Epithelial cell of proximal tubule (primary cell): ENCODE measurements at regions not wholly inside any gene's neighbourhood (a gene's known extent, or its start where the extent isn't known, plus 50 kb on each side); places are given as distances from the start of the nearest gene placed in this dataset.
"Not testable (repeated sequence)": the region's sequence is repeated elsewhere in the genome, so short reads cannot be mapped to it uniquely, and the experiment has no call there.

ENCODE experiments used
- DNase-seq: peaks from one replicate; pipeline ENCODE4 v3.0.0-alpha.2; 2011; ENCODE audit warnings: low read depth
- H3K4me3 ChIP-seq: 2 replicates; pipeline ENCODE4 v1.5.1; 2011; ENCODE audit warnings: low read depth, mild to moderate bottlenecking, low read length
- CTCF ChIP-seq: conservative IDR thresholded peaks from 2 replicates; pipeline ENCODE4 v1.5.1; 2012; ENCODE audit warnings: low read depth, mild to moderate bottlenecking, low read length

DNA sequence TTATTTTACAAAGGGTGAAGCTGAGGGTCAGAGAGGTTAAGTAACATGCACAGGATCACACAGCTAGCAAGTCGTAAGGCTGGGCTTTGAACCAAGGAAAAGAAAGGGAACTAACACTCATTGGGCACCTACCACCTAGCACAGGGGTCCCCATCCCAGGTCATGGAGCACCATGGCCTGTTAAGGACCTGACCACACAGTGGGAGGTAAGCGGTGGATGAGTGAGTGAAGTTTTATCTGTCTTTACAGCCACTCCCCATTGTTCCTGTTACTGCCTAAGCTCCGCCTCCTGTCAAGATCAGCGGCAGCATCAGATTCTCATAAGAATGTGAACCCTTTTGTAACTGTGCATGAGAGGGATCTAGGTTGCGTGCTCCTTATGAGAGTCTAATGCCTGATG, 222.8 kb downstream of the RAB11FIP2 start:
- DNase-seq = no peak
- H3K4me3 ChIP-seq = no peak overlapping the region
- TF ChIP-seq CTCF = no peak

GRCh38 chr10:117830205-117830604, 216.5 kb downstream of the RAB11FIP2 start:
- no peak overlapping the region for H3K4me3 ChIP-seq
- TF ChIP-seq CTCF = no peak
- DNase-seq = no peak

DNA sequence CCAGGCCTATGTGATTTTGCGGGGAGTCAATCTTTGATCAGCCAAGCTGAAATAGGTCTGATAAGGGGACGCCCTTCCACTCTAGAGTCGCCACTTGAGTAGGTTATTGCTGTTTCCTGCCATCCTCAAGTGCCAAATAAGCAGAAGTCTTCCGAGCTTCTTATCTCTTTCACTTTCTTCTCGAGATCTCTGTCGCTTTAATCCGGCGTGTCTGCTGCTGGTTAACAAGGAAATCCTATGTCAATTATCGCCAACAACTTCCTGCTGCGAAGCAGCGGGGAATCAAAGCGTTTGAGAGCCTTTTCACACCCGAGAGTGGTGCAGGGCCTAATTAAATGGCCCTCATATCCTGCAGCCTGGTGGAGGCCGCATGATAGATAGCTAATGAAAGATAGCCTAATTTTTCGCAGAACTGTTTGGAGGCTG, 215.9 kb downstream of the RAB11FIP2 start:
- H3K4me3 ChIP-seq = no peak overlapping the region
- TF ChIP-seq CTCF = no peak
- no peak for DNase-seq

- H3K4me3 ChIP-seq = peak overlapping the region; percentile 39
- not testable (repeated sequence) for DNase-seq
Observed at GRCh38 chr10:117838500-117839498, 207.9 kb downstream of the RAB11FIP2 start.

DNA sequence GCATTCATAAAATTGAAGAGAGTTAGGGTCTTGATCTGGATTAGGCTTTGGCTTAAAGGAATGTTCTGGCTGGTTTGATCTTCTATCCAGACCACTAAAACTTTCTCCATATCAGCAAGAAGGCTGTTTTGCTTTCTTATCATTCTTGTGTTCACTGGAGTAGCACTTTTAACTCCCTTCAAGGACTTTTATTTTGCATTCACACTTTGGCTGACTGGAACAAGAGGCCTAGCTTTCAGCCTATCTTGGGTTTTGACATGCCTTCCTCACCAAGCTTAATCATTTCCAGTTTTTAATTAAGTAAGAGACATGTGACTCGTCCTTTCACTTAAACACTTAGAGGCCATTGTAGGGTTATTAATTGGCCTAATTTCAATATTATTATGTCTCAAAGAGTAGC, 190.3 kb downstream of the RAB11FIP2 start:
- not testable (repeated sequence) for DNase-seq, H3K4me3 ChIP-seq

GRCh38 chr10:117860135-117860534, 186.6 kb downstream of the RAB11FIP2 start:
- DNase-seq = no peak
- no peak overlapping the region for H3K4me3 ChIP-seq
- TF ChIP-seq CTCF = no peak

- no peak for DNase-seq
- H3K4me3 ChIP-seq = no peak overlapping the region
- peak; percentile 57 for TF ChIP-seq CTCF
Observed at GRCh38 chr10:117860823-117861222, 185.9 kb downstream of the RAB11FIP2 start.

DNA sequence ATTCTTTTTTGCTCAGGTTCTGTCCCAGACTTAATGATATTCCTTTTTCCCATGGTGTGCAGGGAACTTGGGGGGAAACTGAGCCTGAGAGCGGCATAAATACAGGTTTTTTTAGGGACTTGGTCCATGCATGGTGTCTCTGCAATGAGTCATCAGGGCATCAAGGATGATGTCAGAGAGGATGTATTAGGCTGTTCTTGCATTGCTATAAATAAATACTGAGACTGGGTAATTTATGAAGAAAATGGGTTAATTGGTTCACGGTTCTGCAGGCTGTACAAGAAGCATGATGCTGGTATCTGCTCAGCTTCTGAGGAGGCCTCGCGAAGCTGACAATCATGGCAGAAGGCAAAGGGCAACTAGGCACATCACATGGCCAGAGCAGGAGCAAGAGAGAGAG, 185.4 kb downstream of the RAB11FIP2 start:
- no peak overlapping the region for H3K4me3 ChIP-seq
- TF ChIP-seq CTCF = no peak
- DNase-seq = no peak
